Liver (tissue), 8 donors: ENCODE measurements at regions not wholly inside any gene's neighbourhood (a gene's known extent, or its start where the extent isn't known, plus 50 kb on each side); places are given as distances from the start of the nearest gene placed in this dataset.

Source experiments
- DNase-seq: peaks from one replicate; pipeline ENCODE4 v3.0.0-alpha.2; 2017; ENCODE audit warnings: low spot score
- H3K27ac ChIP-seq, 2 donors: one replicate each; pipeline ENCODE4 v1.7.0; 2013; ENCODE audit warnings: inconsistent platforms in 2 of 2, low read length in 2 of 2, control low read depth in 1 of 2, low read depth in 1 of 2, mild to moderate bottlenecking in 1 of 2
- H3K27me3 ChIP-seq, 4 donors: one replicate each; pipeline versions ENCODE4 v1.6.1 to v1.7.0; 2013; ENCODE audit warnings: low read length in 3 of 4, inconsistent platforms in 1 of 4, mild to moderate bottlenecking in 1 of 4, moderate library complexity in 1 of 4; ENCODE audit not compliant: control insufficient read depth in 4 of 4, insufficient read depth in 4 of 4
- H3K36me3 ChIP-seq, 4 donors: one replicate each; pipeline versions ENCODE4 v1.6.1 to v1.7.0; 2013; ENCODE audit warnings: low read length in 3 of 4, mild to moderate bottlenecking in 3 of 4, low read depth in 1 of 4, moderate library complexity in 1 of 4; ENCODE audit not compliant: control insufficient read depth in 4 of 4, insufficient read depth in 3 of 4
- H3K4me1 ChIP-seq, 4 donors: one replicate each; pipeline versions ENCODE4 v1.6.1 to v1.7.0; 2013; ENCODE audit warnings: low read length in 3 of 4, mild to moderate bottlenecking in 3 of 4, moderate library complexity in 1 of 4; ENCODE audit not compliant: control insufficient read depth in 4 of 4, insufficient read depth in 4 of 4
- H3K4me3 ChIP-seq, 3 donors: one replicate each; pipeline versions ENCODE4 v1.6.1 to v1.7.0; 2013; ENCODE audit warnings: low read length in 3 of 3, control low read depth in 1 of 3, low read depth in 1 of 3, mild to moderate bottlenecking in 1 of 3
- H3K9ac ChIP-seq, 2 donors: one replicate each; pipeline ENCODE4 v1.7.0; 2013; ENCODE audit warnings: low read length in 2 of 2, mild to moderate bottlenecking in 2 of 2, moderate library complexity in 2 of 2, control low read depth in 1 of 2, low read depth in 1 of 2
- H3K9me3 ChIP-seq, 4 donors: one replicate each; pipeline versions ENCODE4 v1.6.1 to v1.7.0; 2013; ENCODE audit warnings: low read length in 3 of 4; ENCODE audit not compliant: control insufficient read depth in 4 of 4
- EGR1 ChIP-seq, 2 donors: IDR thresholded peaks; 2 replicates each; pipeline ENCODE4 v1.6.1; 2016 to 2018; ENCODE audit warnings: antibody characterized with exemption in 2 of 2, low read depth in 2 of 2
- FOXA1 ChIP-seq: IDR thresholded peaks from 2 replicates; pipeline ENCODE4 v1.6.1; 2016; ENCODE audit warnings: antibody characterized with exemption
- FOXA2 ChIP-seq: IDR thresholded peaks from 2 replicates; pipeline ENCODE4 v1.6.1; 2016; ENCODE audit warnings: antibody characterized with exemption
- GABPA ChIP-seq, 2 donors: IDR thresholded peaks in 1 of 2; conservative IDR thresholded peaks in 1 of 2; 2 replicates each; pipeline ENCODE4 v1.6.1; 2016; ENCODE audit warnings: antibody characterized with exemption in 2 of 2, mild to moderate bottlenecking in 1 of 2, moderate library complexity in 1 of 2
- HNF4A ChIP-seq, 2 donors: conservative IDR thresholded peaks; 2 replicates each; pipeline ENCODE4 v1.6.1; 2016; ENCODE audit warnings: antibody characterized with exemption in 2 of 2, mild to moderate bottlenecking in 2 of 2
- HNF4G ChIP-seq: IDR thresholded peaks from 2 replicates; pipeline ENCODE4 v1.6.1; 2016; ENCODE audit warnings: antibody characterized with exemption
- NR2F2 ChIP-seq: IDR thresholded peaks from 2 replicates; pipeline ENCODE4 v1.6.1; 2016; ENCODE audit warnings: antibody characterized with exemption
- RXRA ChIP-seq, 2 donors: IDR thresholded peaks; 2 replicates each; pipeline ENCODE4 v1.6.1; 2017 to 2018; ENCODE audit warnings: antibody characterized with exemption in 2 of 2, mild to moderate bottlenecking in 1 of 2
- TAF1 ChIP-seq: conservative IDR thresholded peaks from 2 replicates; pipeline ENCODE4 v1.6.1; 2016; ENCODE audit warnings: antibody characterized with exemption, mild to moderate bottlenecking
- YY1 ChIP-seq: IDR thresholded peaks from 2 replicates; pipeline ENCODE4 v1.6.1; 2016; ENCODE audit warnings: antibody characterized with exemption, mild to moderate bottlenecking
- WGBS: extraction: QIAGEN DNeasy Blood & Tissue Kit; methylation state at CpG from one replicate; pipeline ENCODE4 v1.1.7; 2013; 5-methylcytosine and 5-hydroxymethylcytosine counted together
- TF ChIP-seq, protein P1 (sequence below): IDR thresholded peaks from 2 replicates; pipeline ENCODE4 v1.6.1; 2016; ENCODE audit warnings: antibody characterized with exemption
- TF ChIP-seq, protein P2 (sequence below): IDR thresholded peaks from 2 replicates; pipeline ENCODE4 v1.6.1; 2016; ENCODE audit warnings: antibody characterized with exemption
- TF ChIP-seq, protein P3 (sequence below): fragments of 150-350 bp; IDR thresholded peaks from 2 replicates; pipeline ENCODE4 v1.5.1; 2017; ENCODE audit warnings: improper control_type of control experiment, low read depth, low read length; ENCODE audit not compliant: missing input control
- TF ChIP-seq, protein P4 (sequence below): IDR thresholded peaks from 2 replicates; pipeline ENCODE4 v1.6.1; 2016; ENCODE audit warnings: antibody characterized with exemption
- donor health status: healthy.
- donor health status: healthy.
- donor health status: healthy.
- donor health status: healthy.
- donor health status: healthy.

DNA sequence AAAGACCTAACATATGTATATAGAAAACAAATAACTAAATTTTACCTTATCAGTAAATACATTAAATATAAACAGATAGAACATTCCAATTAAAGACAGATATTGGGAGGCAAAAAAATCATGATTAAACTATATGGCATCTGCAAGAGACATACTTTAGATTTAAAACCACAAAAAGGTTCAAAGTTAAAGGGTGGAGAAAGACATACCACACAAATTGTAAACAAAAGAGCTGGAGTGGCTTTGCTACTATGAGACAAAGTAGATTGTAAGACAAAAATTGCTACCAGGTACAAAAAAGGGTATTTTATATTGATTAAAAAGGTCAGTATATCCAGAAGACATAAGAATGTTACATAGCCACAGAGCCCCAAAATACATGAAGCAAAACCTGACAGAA is 200.2 kb downstream of the KCNRG start:
- Histone ChIP-seq H3K4me3 (no peak overlapping the region), H3K9ac (no peak overlapping the region), H3K27ac (no peak overlapping the region), H3K36me3 (no peaks in the 10 kb centered on the region), H3K4me1 (peaks cover 0 to 2% (median 0%) of the 10 kb centered on the region in 4 donors), H3K27me3 (no peaks in the 10 kb centered on the region), H3K9me3 (peaks cover 0 to 7% (median 5%) of the 10 kb centered on the region in 4 donors)
- no peak for DNase-seq
- no peak for TF ChIP-seq TAF1
- no peak for TF ChIP-seq NR2F2
- no peak for TF ChIP-seq FOXA2

DNA sequence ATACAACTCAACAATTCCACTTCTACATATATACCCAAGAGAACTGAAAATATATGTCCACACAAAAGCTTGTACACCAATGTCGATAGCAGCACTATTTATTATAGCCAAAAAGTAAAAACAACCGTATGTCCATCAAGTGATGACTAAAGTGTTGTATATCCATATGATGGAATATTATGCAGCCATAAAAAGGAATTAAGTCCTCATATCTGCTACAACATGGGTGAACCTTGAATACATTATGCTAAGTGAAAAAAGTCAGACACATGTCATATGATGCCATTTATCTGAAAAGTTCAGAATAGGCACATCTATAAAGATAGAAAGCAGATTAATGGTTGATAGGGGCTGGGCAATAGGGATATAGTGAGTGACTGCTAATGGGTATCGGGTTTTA is 204.5 kb downstream of the KCNRG start:
- Histone ChIP-seq H3K9me3 (peaks cover 0 to 2% (median under 1%) of the 10 kb centered on the region in 4 donors), H3K9ac (no peak overlapping the region), H3K36me3 (no peaks in the 10 kb centered on the region), H3K4me3 (no peak overlapping the region), H3K27me3 (no peaks in the 10 kb centered on the region), H3K27ac (no peak overlapping the region), H3K4me1 (peaks cover 4 to 9% (median 6%) of the 10 kb centered on the region in 4 donors)
- WGBS = 96% methylated on average over 3 of the region's 3 CpGs
- DNase-seq = no peak
- TF ChIP-seq, protein P1, sequence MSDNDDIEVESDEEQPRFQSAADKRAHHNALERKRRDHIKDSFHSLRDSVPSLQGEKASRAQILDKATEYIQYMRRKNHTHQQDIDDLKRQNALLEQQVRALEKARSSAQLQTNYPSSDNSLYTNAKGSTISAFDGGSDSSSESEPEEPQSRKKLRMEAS = no peak
- no peak for TF ChIP-seq EGR1 (IDR thresholded peaks at IDR 0.05; ENCODE audit: low read depth in 2 of 2)
- TF ChIP-seq HNF4G = no peak
- TF ChIP-seq YY1 = no peak
- TF ChIP-seq, protein P2, sequence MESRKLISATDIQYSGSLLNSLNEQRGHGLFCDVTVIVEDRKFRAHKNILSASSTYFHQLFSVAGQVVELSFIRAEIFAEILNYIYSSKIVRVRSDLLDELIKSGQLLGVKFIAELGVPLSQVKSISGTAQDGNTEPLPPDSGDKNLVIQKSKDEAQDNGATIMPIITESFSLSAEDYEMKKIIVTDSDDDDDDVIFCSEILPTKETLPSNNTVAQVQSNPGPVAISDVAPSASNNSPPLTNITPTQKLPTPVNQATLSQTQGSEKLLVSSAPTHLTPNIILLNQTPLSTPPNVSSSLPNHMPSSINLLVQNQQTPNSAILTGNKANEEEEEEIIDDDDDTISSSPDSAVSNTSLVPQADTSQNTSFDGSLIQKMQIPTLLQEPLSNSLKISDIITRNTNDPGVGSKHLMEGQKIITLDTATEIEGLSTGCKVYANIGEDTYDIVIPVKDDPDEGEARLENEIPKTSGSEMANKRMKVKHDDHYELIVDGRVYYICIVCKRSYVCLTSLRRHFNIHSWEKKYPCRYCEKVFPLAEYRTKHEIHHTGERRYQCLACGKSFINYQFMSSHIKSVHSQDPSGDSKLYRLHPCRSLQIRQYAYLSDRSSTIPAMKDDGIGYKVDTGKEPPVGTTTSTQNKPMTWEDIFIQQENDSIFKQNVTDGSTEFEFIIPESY = no peak
- TF ChIP-seq, protein P3, sequence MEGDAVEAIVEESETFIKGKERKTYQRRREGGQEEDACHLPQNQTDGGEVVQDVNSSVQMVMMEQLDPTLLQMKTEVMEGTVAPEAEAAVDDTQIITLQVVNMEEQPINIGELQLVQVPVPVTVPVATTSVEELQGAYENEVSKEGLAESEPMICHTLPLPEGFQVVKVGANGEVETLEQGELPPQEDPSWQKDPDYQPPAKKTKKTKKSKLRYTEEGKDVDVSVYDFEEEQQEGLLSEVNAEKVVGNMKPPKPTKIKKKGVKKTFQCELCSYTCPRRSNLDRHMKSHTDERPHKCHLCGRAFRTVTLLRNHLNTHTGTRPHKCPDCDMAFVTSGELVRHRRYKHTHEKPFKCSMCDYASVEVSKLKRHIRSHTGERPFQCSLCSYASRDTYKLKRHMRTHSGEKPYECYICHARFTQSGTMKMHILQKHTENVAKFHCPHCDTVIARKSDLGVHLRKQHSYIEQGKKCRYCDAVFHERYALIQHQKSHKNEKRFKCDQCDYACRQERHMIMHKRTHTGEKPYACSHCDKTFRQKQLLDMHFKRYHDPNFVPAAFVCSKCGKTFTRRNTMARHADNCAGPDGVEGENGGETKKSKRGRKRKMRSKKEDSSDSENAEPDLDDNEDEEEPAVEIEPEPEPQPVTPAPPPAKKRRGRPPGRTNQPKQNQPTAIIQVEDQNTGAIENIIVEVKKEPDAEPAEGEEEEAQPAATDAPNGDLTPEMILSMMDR = no peak
- no peak for TF ChIP-seq NR2F2

DNA sequence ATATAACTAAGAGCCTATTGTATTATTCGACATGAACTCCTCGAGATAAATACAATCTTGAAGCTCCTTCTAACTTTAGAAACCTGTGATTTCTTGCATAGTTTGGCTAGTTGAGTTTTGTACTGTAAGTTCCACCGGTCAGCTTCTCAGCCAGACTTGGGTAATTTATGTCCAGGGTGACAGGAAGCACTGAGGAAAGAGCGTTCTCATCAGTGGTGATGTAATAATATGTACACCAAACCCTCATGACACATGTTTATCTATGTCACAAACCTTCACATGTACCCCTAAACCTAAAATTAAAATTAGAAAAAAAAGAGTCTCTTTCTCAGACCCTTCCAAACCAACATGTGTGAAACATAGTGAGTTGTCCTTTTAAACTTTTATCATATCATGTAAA is 205.7 kb downstream of the KCNRG start:
- no peak for DNase-seq
- WGBS = 84% methylated on average over 4 of the region's 4 CpGs
- Histone ChIP-seq H3K36me3 (no peaks in the 10 kb centered on the region), H3K9ac (no peak overlapping the region), H3K27ac (no peak overlapping the region), H3K9me3 (peaks cover 0 to 2% (median under 1%) of the 10 kb centered on the region in 4 donors), H3K27me3 (no peaks in the 10 kb centered on the region), H3K4me1 (peaks cover 4 to 9% (median 6%) of the 10 kb centered on the region in 4 donors), H3K4me3 (no peak overlapping the region)
- no peak for TF ChIP-seq YY1
- no peak for TF ChIP-seq RXRA (IDR thresholded peaks at IDR 0.05)
- TF ChIP-seq, protein P4, sequence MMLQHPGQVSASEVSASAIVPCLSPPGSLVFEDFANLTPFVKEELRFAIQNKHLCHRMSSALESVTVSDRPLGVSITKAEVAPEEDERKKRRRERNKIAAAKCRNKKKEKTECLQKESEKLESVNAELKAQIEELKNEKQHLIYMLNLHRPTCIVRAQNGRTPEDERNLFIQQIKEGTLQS = no peak
- TF ChIP-seq FOXA2 = no peak
- TF ChIP-seq, protein P1 = no peak
- TF ChIP-seq GABPA (IDR thresholded peaks at IDR 0.05 in 1 of 2, conservative IDR thresholded peaks at IDR 0.05 in 1 of 2) = no peak
- TF ChIP-seq, protein P3 = no peak
- TF ChIP-seq FOXA1 = no peak
- TF ChIP-seq TAF1 = no peak
- TF ChIP-seq HNF4A (conservative IDR thresholded peaks at IDR 0.05) = no peak
- TF ChIP-seq, protein P2 = no peak
